Uterus (tissue), 3 donors: ENCODE measurements at regions not wholly inside any gene's neighbourhood (a gene's known extent, or its start where the extent isn't known, plus 50 kb on each side); places are given as distances from the start of the nearest gene placed in this dataset.

Experiments used
- DNase-seq, 2 donors: peaks; one replicate each; pipeline ENCODE4 v3.0.0-alpha.2; 2019 to 2020
- H3K27ac ChIP-seq, 2 donors: fragments of 200-600 bp; sonication (generic); 1 replicate in 1 of 2; 2 replicates in 1 of 2; pipeline ENCODE4 v1.5.1; 2016 to 2018
- H3K27me3 ChIP-seq, 2 donors: fragments of 200-600 bp; sonication (generic); one replicate each; pipeline ENCODE4 v1.5.1; 2018 to 2019; ENCODE audit warnings: control low read depth in 1 of 2
- H3K36me3 ChIP-seq, 2 donors: fragments of 200-600 bp; sonication (generic); one replicate each; pipeline ENCODE4 v1.5.1; 2019; ENCODE audit warnings: control low read depth in 1 of 2
- H3K4me1 ChIP-seq, 2 donors: fragments of 200-600 bp; sonication (generic); one replicate each; pipeline ENCODE4 v1.5.1; 2018 to 2019; ENCODE audit warnings: control low read depth in 1 of 2
- H3K4me3 ChIP-seq, 2 donors: fragments of 200-600 bp; sonication (generic); 1 replicate in 1 of 2; 2 replicates in 1 of 2; pipeline ENCODE4 v1.5.1; 2018 to 2019; ENCODE audit warnings: mild to moderate bottlenecking in 1 of 2
- H3K9me3 ChIP-seq, 2 donors: fragments of 200-600 bp; sonication (generic); one replicate each; pipeline ENCODE4 v1.5.1; 2019; ENCODE audit warnings: control low read depth in 1 of 2
- POLR2A ChIP-seq, 2 donors: fragments of 450-650 bp; IDR thresholded peaks; one replicate each; pipeline ENCODE4 v1.6.1; 2016; ENCODE audit warnings: antibody characterized with exemption in 2 of 2, mild to moderate bottlenecking in 1 of 2, moderate library complexity in 1 of 2
- intact Hi-C: fragments of 100-400 bp; cut with DNase I; formaldehyde crosslinking; loops from one replicate; pipeline ENCODE4 v1.15.1; 2023; ENCODE audit warnings: low total_unique reads
- TF ChIP-seq, protein P1 (sequence below), 4 experiments: fragments of 200-600 bp in 2 of 4; fragments of 450-650 bp in 2 of 4; sonication (generic) in 2 of 4; IDR thresholded peaks; one replicate each; pipeline ENCODE4 v1.5.1; 2016 to 2019; ENCODE audit warnings: antibody characterized with exemption in 4 of 4, mild to moderate bottlenecking in 2 of 4, moderate library complexity in 1 of 4
- donor health status: DM: yes; HTN: yes; CAD: no.

- intact Hi-C loops = no loop called here
- DNase-seq = no peak
- Histone ChIP-seq H3K27me3 (no peaks in the 10 kb centered on the region), H3K36me3 (no peaks in the 10 kb centered on the region), H3K27ac (no peak overlapping the region), H3K4me3 (no peak overlapping the region), H3K4me1 (no peaks in the 10 kb centered on the region), H3K9me3 (no peaks in the 10 kb centered on the region)
- TF ChIP-seq, protein P1, sequence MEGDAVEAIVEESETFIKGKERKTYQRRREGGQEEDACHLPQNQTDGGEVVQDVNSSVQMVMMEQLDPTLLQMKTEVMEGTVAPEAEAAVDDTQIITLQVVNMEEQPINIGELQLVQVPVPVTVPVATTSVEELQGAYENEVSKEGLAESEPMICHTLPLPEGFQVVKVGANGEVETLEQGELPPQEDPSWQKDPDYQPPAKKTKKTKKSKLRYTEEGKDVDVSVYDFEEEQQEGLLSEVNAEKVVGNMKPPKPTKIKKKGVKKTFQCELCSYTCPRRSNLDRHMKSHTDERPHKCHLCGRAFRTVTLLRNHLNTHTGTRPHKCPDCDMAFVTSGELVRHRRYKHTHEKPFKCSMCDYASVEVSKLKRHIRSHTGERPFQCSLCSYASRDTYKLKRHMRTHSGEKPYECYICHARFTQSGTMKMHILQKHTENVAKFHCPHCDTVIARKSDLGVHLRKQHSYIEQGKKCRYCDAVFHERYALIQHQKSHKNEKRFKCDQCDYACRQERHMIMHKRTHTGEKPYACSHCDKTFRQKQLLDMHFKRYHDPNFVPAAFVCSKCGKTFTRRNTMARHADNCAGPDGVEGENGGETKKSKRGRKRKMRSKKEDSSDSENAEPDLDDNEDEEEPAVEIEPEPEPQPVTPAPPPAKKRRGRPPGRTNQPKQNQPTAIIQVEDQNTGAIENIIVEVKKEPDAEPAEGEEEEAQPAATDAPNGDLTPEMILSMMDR (IDR thresholded peaks at IDR 0.05) = no peak
- no peak for TF ChIP-seq POLR2A (IDR thresholded peaks at IDR 0.05)
Observed at GRCh38 chr4:124519196-124519595, 193.3 kb downstream of the ANKRD50 start.

DNA sequence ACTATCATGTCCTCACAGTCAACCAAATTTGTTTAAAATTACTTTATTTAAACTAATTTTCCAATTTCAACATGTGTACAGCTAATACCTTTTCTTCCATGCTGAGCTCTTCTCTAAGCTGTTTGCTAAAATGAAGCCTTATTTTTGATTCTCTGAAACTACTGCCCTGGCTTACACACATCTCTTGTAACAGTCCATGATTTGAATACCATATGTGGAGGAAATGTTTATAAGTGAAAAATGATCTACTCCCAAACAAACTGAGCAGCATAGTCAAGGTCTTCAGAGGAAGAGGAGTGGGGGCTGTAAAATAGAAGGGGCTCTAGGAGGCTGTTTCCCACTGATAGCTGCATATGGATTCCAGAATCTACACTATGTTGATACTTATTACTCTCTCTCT lies 188.7 kb downstream of the ANKRD50 start:
- no peak overlapping the region for H3K4me3 ChIP-seq
- no peaks in the 10 kb centered on the region for H3K27me3 ChIP-seq
- no peak overlapping the region for H3K27ac ChIP-seq
- H3K4me1 ChIP-seq = no peaks in the 10 kb centered on the region
- DNase-seq = no peak
- H3K36me3 ChIP-seq = no peaks in the 10 kb centered on the region
- intact Hi-C loops = no loop called here
- no peaks in the 10 kb centered on the region for H3K9me3 ChIP-seq
- TF ChIP-seq POLR2A (IDR thresholded peaks at IDR 0.05) = no peak
- TF ChIP-seq, protein P1 (IDR thresholded peaks at IDR 0.05) = no peak

DNA sequence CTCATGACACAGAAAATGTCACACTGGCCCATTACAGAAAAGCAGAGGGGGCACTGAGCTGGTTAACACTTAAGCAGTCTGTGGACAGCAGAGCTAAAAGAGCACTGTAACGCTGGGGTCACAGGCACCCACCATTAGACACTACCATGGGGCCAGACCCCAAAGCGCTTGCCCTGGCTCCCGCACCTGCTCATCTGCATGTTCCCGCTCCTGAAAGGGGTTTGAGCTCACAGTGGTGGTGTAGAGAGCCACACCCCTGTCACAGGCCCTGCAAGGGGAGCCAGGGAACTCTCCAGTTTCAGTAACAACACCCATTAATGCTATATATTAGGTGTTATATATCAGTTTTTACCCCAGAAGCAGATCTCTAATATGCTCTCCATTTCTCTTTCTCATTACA lies 187.0 kb downstream of the ANKRD50 start:
- H3K27me3 ChIP-seq = no peaks in the 10 kb centered on the region
- DNase-seq = no peak
- intact Hi-C loops = no loop called here
- H3K4me1 ChIP-seq = no peaks in the 10 kb centered on the region
- TF ChIP-seq, protein P1 (IDR thresholded peaks at IDR 0.05) = no peak
- TF ChIP-seq POLR2A (IDR thresholded peaks at IDR 0.05) = no peak
- no peaks in the 10 kb centered on the region for H3K36me3 ChIP-seq
- H3K9me3 ChIP-seq = no peaks in the 10 kb centered on the region
- H3K27ac ChIP-seq = no peak overlapping the region
- H3K4me3 ChIP-seq = no peak overlapping the region

DNA sequence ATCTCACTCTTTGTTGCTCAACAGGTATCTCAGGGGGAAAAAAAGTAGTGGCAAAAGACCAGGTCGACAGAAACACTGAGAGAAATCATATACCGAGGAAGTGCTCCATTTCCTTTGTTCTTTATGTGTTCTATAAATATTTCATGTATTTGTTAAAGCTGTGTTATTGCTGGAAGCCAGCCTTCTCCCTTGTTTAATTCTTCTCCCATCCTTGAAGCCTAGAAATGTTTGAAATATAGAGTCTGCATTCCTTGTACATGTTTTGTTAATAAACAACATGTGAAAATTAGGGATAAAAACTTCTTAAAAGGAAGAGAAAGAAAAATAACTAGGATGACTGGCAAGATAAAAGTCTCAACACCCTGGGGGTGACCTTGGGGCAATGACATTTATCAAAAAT lies 186.2 kb downstream of the ANKRD50 start:
- intact Hi-C loops = no loop called here
- Histone ChIP-seq H3K36me3 (no peaks in the 10 kb centered on the region), H3K4me1 (no peaks in the 10 kb centered on the region), H3K4me3 (no peak overlapping the region), H3K9me3 (no peaks in the 10 kb centered on the region), H3K27me3 (no peaks in the 10 kb centered on the region), H3K27ac (no peak overlapping the region)
- DNase-seq = no peak
- no peak for TF ChIP-seq POLR2A (IDR thresholded peaks at IDR 0.05)
- TF ChIP-seq, protein P1 (IDR thresholded peaks at IDR 0.05) = no peak

DNA sequence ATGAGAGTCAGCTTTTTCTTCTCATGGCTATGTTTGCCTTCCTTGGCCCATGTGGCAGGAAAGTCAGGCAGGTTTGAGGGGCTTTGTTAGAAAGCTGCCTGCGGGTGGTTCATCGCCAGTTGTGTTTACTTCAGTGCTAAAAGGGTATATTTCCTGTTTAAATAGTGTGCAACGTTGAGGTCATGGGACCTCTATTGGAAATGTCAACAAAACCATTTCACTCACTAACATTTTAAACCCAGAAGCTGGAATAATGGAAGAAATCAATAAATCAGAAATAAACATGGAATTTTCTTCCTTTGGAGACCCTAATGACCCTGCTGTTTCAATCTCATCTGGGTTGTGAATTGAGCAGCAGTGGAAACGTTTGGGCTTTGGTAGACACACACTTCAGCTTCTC lies 185.8 kb downstream of the ANKRD50 start:
- Histone ChIP-seq H3K4me3 (no peak overlapping the region), H3K27me3 (no peaks in the 10 kb centered on the region), H3K27ac (no peak overlapping the region), H3K4me1 (no peaks in the 10 kb centered on the region), H3K9me3 (no peaks in the 10 kb centered on the region), H3K36me3 (no peaks in the 10 kb centered on the region)
- intact Hi-C loops = no loop called here
- DNase-seq = no peak
- TF ChIP-seq POLR2A (IDR thresholded peaks at IDR 0.05) = no peak
- TF ChIP-seq, protein P1 (IDR thresholded peaks at IDR 0.05) = no peak
